HepG2 (cell line): ENCODE measurements at regions not wholly inside any gene's neighbourhood (a gene's known extent, or its start where the extent isn't known, plus 50 kb on each side); places are given as distances from the start of the nearest gene placed in this dataset.

Experiments used
- BCL3 ChIP-seq: sonication (generic); formaldehyde crosslinking; IDR thresholded peaks from 2 replicates; pipeline ENCODE4 v1.5.1; 2020; ENCODE audit warnings: mild to moderate bottlenecking, missing genetic modification reagents, moderate library complexity
- CBFB ChIP-seq: sonication (generic); formaldehyde crosslinking; IDR thresholded peaks from 2 replicates; pipeline ENCODE4 v1.4.0; 2020; ENCODE audit warnings: missing genetic modification reagents
- CTCF ChIP-seq: sonication (generic); formaldehyde crosslinking; IDR thresholded peaks from 2 replicates; pipeline ENCODE4 v1.5.0; 2020; ENCODE audit warnings: mild to moderate bottlenecking, missing genetic modification reagents, moderate library complexity
- MED1 ChIP-seq: sonication (generic); formaldehyde crosslinking; IDR thresholded peaks from 2 replicates; pipeline ENCODE4 v1.4.0; 2020; ENCODE audit warnings: missing genetic modification reagents
- MZF1 ChIP-seq: sonication (generic); formaldehyde crosslinking; IDR thresholded peaks from 2 replicates; pipeline ENCODE4 v1.8.1; 2023; ENCODE audit warnings: mild to moderate bottlenecking, missing genetic modification reagents, borderline replicate concordance
- NR1H2 ChIP-seq: sonication (generic); formaldehyde crosslinking; IDR thresholded peaks from 2 replicates; pipeline ENCODE4 v1.8.1; 2022; ENCODE audit warnings: low read depth, missing genetic modification reagents, borderline replicate concordance
- PRDM15 ChIP-seq: sonication (generic); formaldehyde crosslinking; IDR thresholded peaks from 2 replicates; pipeline ENCODE4 v1.4.0; 2020; ENCODE audit warnings: missing genetic modification reagents
- SMC3 ChIP-seq: IDR thresholded peaks from 2 replicates; pipeline ENCODE4 v1.6.1; 2011; ENCODE audit warnings: low read length, improper control_type of control experiment
- SP1 ChIP-seq, 2 experiments: fragments of 450-650 bp in 1 of 2; sonication (generic) in 1 of 2; formaldehyde crosslinking in 1 of 2; IDR thresholded peaks; 2 replicates each; pipeline versions ENCODE4 v1.4.0 to v1.6.1; 2016 to 2020; ENCODE audit warnings: missing genetic modification reagents in 1 of 2
- TAF1 ChIP-seq: sonication (generic); formaldehyde crosslinking; IDR thresholded peaks from 2 replicates; pipeline ENCODE4 v1.4.0; 2020; ENCODE audit warnings: missing genetic modification reagents
- TRIM24 ChIP-seq: sonication (generic); formaldehyde crosslinking; IDR thresholded peaks from 2 replicates; pipeline ENCODE4 v1.8.0; 2022; ENCODE audit warnings: mild to moderate bottlenecking, missing genetic modification reagents
- U2AF1 ChIP-seq: fragments of 200-400 bp; formaldehyde crosslinking; optimal IDR thresholded peaks from 2 replicates; pipeline ENCODE3; 2017; ENCODE audit warnings: mild to moderate bottlenecking, low read depth, low read length
- ZNF784 ChIP-seq: sonication (generic); formaldehyde crosslinking; IDR thresholded peaks from 2 replicates; pipeline ENCODE4 v1.5.1; 2020; ENCODE audit warnings: missing genetic modification reagents, mild to moderate bottlenecking, borderline replicate concordance

GRCh38 chr2:144745424-144745823 is 225.5 kb upstream of the ZEB2 start:
- TF ChIP-seq ZNF784 (no peak), SMC3 (no peak), CTCF (CRISPR knock-in tag) (no peak), PRDM15 (no peak), BCL3 (CRISPR knock-in tag) (no peak), NR1H2 (CRISPR knock-in tag) (no peak), U2AF1 (no peak), TRIM24 (CRISPR knock-in tag) (no peak), SP1 (IDR thresholded peaks at IDR 0.05) (no peak), SP1 (CRISPR knock-in tag; IDR thresholded peaks at IDR 0.05) (no peak), MZF1 (CRISPR knock-in tag) (no peak), CBFB (CRISPR knock-in tag) (no peak), MED1 (no peak), TAF1 (CRISPR knock-in tag) (no peak)
